ENCODE measurements at regions not wholly inside any gene's neighbourhood (a gene's known extent, or its start where the extent isn't known, plus 50 kb on each side); places are given as distances from the start of the nearest gene placed in this dataset.

- Histone ChIP-seq H3K27me3 (ENCODE audit: insufficient read depth, insufficient read length) (no peaks in the 10 kb centered on the region), H3K4me1 (ENCODE audit: insufficient read depth, insufficient read length) (no peaks in the 10 kb centered on the region), H3K9ac (ENCODE audit: insufficient read length, low read depth) (no peak overlapping the region), H3K9me3 (ENCODE audit: insufficient read depth, low read length) (peaks cover 30% of the 10 kb centered on the region), H3K36me3 (ENCODE audit: insufficient read depth, insufficient read length, low read length) (no peaks in the 10 kb centered on the region), H3K4me3 (ENCODE audit: insufficient read length, low read depth) (no peak overlapping the region)
- DNase-seq (ENCODE audit: low read depth, low spot score), result no peak
- TF ChIP-seq YY1 (IDR thresholded peaks at IDR 0.05; ENCODE audit: insufficient read depth, insufficient read length) (no peak), ZNF274 (IDR thresholded peaks at IDR 0.05; ENCODE audit: low read depth, low read length) (no peak), SUZ12 (IDR thresholded peaks at IDR 0.05; ENCODE audit: extremely low read depth, insufficient read depth, insufficient read length) (no peak)
Measured at GRCh38 chr4:4730249-4730648, 129.2 kb upstream of the MSX1 start.

- TF ChIP-seq ZNF274 (IDR thresholded peaks at IDR 0.05; ENCODE audit: low read depth, low read length) (no peak), SUZ12 (IDR thresholded peaks at IDR 0.05; ENCODE audit: extremely low read depth, insufficient read depth, insufficient read length) (no peak), YY1 (IDR thresholded peaks at IDR 0.05; ENCODE audit: insufficient read depth, insufficient read length) (no peak)
- no peaks in the 10 kb centered on the region for H3K36me3 ChIP-seq (ENCODE audit: insufficient read depth, insufficient read length, low read length)
- DNase-seq (ENCODE audit: low read depth, low spot score), result no peak
- H3K9ac ChIP-seq (ENCODE audit: insufficient read length, low read depth), result no peak overlapping the region
- H3K27me3 ChIP-seq (ENCODE audit: insufficient read depth, insufficient read length), result no peaks in the 10 kb centered on the region
- peaks cover 41% of the 10 kb centered on the region for H3K9me3 ChIP-seq (ENCODE audit: insufficient read depth, low read length)
- no peaks in the 10 kb centered on the region for H3K4me1 ChIP-seq (ENCODE audit: insufficient read depth, insufficient read length)
- no peak overlapping the region for H3K4me3 ChIP-seq (ENCODE audit: insufficient read length, low read depth)
Measured at GRCh38 chr4:4729206-4729605, 130.3 kb upstream of the MSX1 start.

- no peak overlapping the region for H3K9ac ChIP-seq (ENCODE audit: insufficient read length, low read depth)
- DNase-seq (ENCODE audit: low read depth, low spot score), result no peak
- no peaks in the 10 kb centered on the region for H3K27me3 ChIP-seq (ENCODE audit: insufficient read depth, insufficient read length)
- H3K9me3 ChIP-seq (ENCODE audit: insufficient read depth, low read length), result peaks cover 53% of the 10 kb centered on the region
- TF ChIP-seq SUZ12 (IDR thresholded peaks at IDR 0.05; ENCODE audit: extremely low read depth, insufficient read depth, insufficient read length), result no peak
- no peak for TF ChIP-seq YY1 (IDR thresholded peaks at IDR 0.05; ENCODE audit: insufficient read depth, insufficient read length)
- no peak for TF ChIP-seq ZNF274 (IDR thresholded peaks at IDR 0.05; ENCODE audit: low read depth, low read length)
- no peaks in the 10 kb centered on the region for H3K36me3 ChIP-seq (ENCODE audit: insufficient read depth, insufficient read length, low read length)
- H3K4me3 ChIP-seq (ENCODE audit: insufficient read length, low read depth), result no peak overlapping the region
- H3K4me1 ChIP-seq (ENCODE audit: insufficient read depth, insufficient read length), result no peaks in the 10 kb centered on the region
Measured at GRCh38 chr4:4727536-4727935, 131.9 kb upstream of the MSX1 start.

- Histone ChIP-seq H3K4me1 (ENCODE audit: insufficient read depth, insufficient read length) (no peaks in the 10 kb centered on the region), H3K27me3 (ENCODE audit: insufficient read depth, insufficient read length) (no peaks in the 10 kb centered on the region), H3K9me3 (ENCODE audit: insufficient read depth, low read length) (peaks cover 48% of the 10 kb centered on the region), H3K36me3 (ENCODE audit: insufficient read depth, insufficient read length, low read length) (no peaks in the 10 kb centered on the region), H3K4me3 (ENCODE audit: insufficient read length, low read depth) (no peak overlapping the region), H3K9ac (ENCODE audit: insufficient read length, low read depth) (no peak overlapping the region)
- TF ChIP-seq YY1 (IDR thresholded peaks at IDR 0.05; ENCODE audit: insufficient read depth, insufficient read length) (no peak), SUZ12 (IDR thresholded peaks at IDR 0.05; ENCODE audit: extremely low read depth, insufficient read depth, insufficient read length) (no peak), ZNF274 (IDR thresholded peaks at IDR 0.05; ENCODE audit: low read depth, low read length) (no peak)
- peak; percentile 40 for DNase-seq (ENCODE audit: low read depth, low spot score)
Measured at GRCh38 chr4:4726051-4726450, 133.4 kb upstream of the MSX1 start.

- Histone ChIP-seq H3K9me3 (ENCODE audit: insufficient read depth, low read length) (peaks cover 48% of the 10 kb centered on the region), H3K4me1 (ENCODE audit: insufficient read depth, insufficient read length) (no peaks in the 10 kb centered on the region), H3K4me3 (ENCODE audit: insufficient read length, low read depth) (no peak overlapping the region), H3K27me3 (ENCODE audit: insufficient read depth, insufficient read length) (no peaks in the 10 kb centered on the region), H3K9ac (ENCODE audit: insufficient read length, low read depth) (no peak overlapping the region), H3K36me3 (ENCODE audit: insufficient read depth, insufficient read length, low read length) (no peaks in the 10 kb centered on the region)
- no peak for TF ChIP-seq SUZ12 (IDR thresholded peaks at IDR 0.05; ENCODE audit: extremely low read depth, insufficient read depth, insufficient read length)
- TF ChIP-seq YY1 (IDR thresholded peaks at IDR 0.05; ENCODE audit: insufficient read depth, insufficient read length), result no peak
- no peak for TF ChIP-seq ZNF274 (IDR thresholded peaks at IDR 0.05; ENCODE audit: low read depth, low read length)
- no peak for DNase-seq (ENCODE audit: low read depth, low spot score)
Measured at GRCh38 chr4:4724321-4724720, 135.1 kb upstream of the MSX1 start.

GRCh38 chr4:4721636-4722035 lies 137.8 kb upstream of the MSX1 start:
- H3K4me1 ChIP-seq (ENCODE audit: insufficient read depth, insufficient read length), result no peaks in the 10 kb centered on the region
- H3K9ac ChIP-seq (ENCODE audit: insufficient read length, low read depth), result no peak overlapping the region
- H3K36me3 ChIP-seq (ENCODE audit: insufficient read depth, insufficient read length, low read length), result no peaks in the 10 kb centered on the region
- peaks cover 3% of the 10 kb centered on the region for H3K27me3 ChIP-seq (ENCODE audit: insufficient read depth, insufficient read length)
- no peak overlapping the region for H3K4me3 ChIP-seq (ENCODE audit: insufficient read length, low read depth)
- peaks cover 37% of the 10 kb centered on the region for H3K9me3 ChIP-seq (ENCODE audit: insufficient read depth, low read length)
- no peak for DNase-seq (ENCODE audit: low read depth, low spot score)
- no peak for TF ChIP-seq YY1 (IDR thresholded peaks at IDR 0.05; ENCODE audit: insufficient read depth, insufficient read length)
- TF ChIP-seq SUZ12 (IDR thresholded peaks at IDR 0.05; ENCODE audit: extremely low read depth, insufficient read depth, insufficient read length), result no peak
- no peak for TF ChIP-seq ZNF274 (IDR thresholded peaks at IDR 0.05; ENCODE audit: low read depth, low read length)

GRCh38 chr4:4720646-4721045 lies 138.8 kb upstream of the MSX1 start:
- H3K27me3 ChIP-seq (ENCODE audit: insufficient read depth, insufficient read length), result peaks cover 3% of the 10 kb centered on the region
- peaks cover 27% of the 10 kb centered on the region for H3K9me3 ChIP-seq (ENCODE audit: insufficient read depth, low read length)
- TF ChIP-seq YY1 (IDR thresholded peaks at IDR 0.05; ENCODE audit: insufficient read depth, insufficient read length), result no peak
- no peak for TF ChIP-seq SUZ12 (IDR thresholded peaks at IDR 0.05; ENCODE audit: extremely low read depth, insufficient read depth, insufficient read length)
- no peak for TF ChIP-seq ZNF274 (IDR thresholded peaks at IDR 0.05; ENCODE audit: low read depth, low read length)
- H3K4me3 ChIP-seq (ENCODE audit: insufficient read length, low read depth), result no peak overlapping the region
- no peak overlapping the region for H3K9ac ChIP-seq (ENCODE audit: insufficient read length, low read depth)
- no peaks in the 10 kb centered on the region for H3K36me3 ChIP-seq (ENCODE audit: insufficient read depth, insufficient read length, low read length)
- no peaks in the 10 kb centered on the region for H3K4me1 ChIP-seq (ENCODE audit: insufficient read depth, insufficient read length)
- DNase-seq (ENCODE audit: low read depth, low spot score), result no peak
